ENCODE measurements at regions not wholly inside any gene's neighbourhood (a gene's known extent, or its start where the extent isn't known, plus 50 kb on each side); places are given as distances from the start of the nearest gene placed in this dataset.

DNA sequence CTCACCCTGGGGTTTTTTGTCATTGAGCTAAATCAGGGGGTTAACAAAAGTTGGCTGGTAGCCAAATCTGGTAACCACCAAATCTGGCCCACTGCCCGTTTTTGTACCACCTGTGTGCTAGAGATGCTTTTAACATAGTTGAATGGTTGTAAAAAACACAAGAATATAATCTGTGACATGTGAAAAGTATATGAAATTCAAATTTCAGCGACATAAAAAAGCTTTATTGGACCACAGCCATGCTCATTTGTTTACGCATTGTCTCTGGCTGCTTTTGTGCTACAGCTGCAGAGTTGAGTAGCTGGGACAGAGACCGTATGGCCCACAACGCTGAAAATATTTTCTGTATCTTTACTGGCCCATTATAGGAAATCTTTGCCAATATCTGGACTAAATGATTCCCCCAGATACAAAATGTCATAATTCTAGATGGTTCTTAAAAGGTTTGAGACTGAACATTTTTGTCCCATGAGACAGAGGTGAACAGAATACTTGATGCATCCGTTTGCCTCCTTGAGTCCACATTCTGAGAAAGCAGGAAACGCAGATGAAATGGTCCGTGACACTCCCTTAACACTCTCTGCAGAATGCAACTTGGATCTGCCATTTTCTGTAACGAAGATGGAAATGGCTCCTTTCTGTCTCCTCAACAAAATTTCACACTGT is 120.9 kb upstream of the PDZRN3 start:
- no peak for TF ChIP-seq CEBPB (IDR thresholded peaks at IDR 0.05)
- TF ChIP-seq NFIC (IDR thresholded peaks at IDR 0.05): 0 out of 2 replicates have a peak, but pooled peaks have one; percentile 9

DNA sequence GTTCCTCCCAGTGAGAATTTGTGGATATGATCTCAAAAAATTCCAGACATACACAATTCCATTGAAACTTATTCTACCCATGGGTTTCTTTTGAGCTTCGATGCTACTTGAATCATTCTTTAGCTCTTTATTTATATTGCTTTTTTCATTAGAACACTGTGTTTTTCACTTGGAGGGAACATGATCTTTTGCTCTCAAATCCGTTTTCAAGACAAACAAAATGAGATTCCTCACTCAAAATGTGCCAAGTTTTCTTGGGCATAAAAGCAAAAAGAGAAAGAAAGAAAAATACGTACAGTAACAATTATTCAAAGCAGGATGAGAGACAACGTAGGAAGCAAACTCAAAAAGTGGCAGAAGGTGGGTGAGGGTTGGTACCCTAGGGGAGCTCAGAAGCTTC is 118.8 kb upstream of the PDZRN3 start:
- TF ChIP-seq YY1 (IDR thresholded peaks at IDR 0.05; ENCODE audit: low read depth) (no peak), CREB1 (IDR thresholded peaks at IDR 0.05; ENCODE audit: low read depth) (no peak), EGR1 (IDR thresholded peaks at IDR 0.05) (no peak), TAF1 (IDR thresholded peaks at IDR 0.05; ENCODE audit: low read depth) (no peak), TCF12 (IDR thresholded peaks at IDR 0.05; ENCODE audit: low read depth) (no peak), CEBPB (IDR thresholded peaks at IDR 0.05) (no peak), EP300 (IDR thresholded peaks at IDR 0.05; ENCODE audit: borderline replicate concordance) (no peak), ZBTB7A (IDR thresholded peaks at IDR 0.05; ENCODE audit: low read depth) (no peak), FOXM1 (IDR thresholded peaks at IDR 0.05; ENCODE audit: borderline replicate concordance, low read depth) (no peak), TEAD4 (IDR thresholded peaks at IDR 0.05) (no peak), RAD21 (IDR thresholded peaks at IDR 0.05; ENCODE audit: low read depth) (no peak)
- TF ChIP-seq, protein P1, sequence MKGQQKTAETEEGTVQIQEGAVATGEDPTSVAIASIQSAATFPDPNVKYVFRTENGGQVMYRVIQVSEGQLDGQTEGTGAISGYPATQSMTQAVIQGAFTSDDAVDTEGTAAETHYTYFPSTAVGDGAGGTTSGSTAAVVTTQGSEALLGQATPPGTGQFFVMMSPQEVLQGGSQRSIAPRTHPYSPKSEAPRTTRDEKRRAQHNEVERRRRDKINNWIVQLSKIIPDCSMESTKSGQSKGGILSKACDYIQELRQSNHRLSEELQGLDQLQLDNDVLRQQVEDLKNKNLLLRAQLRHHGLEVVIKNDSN (IDR thresholded peaks at IDR 0.05): no peak
- TF ChIP-seq, protein P2, sequence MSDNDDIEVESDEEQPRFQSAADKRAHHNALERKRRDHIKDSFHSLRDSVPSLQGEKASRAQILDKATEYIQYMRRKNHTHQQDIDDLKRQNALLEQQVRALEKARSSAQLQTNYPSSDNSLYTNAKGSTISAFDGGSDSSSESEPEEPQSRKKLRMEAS (IDR thresholded peaks at IDR 0.05): no peak
- TF ChIP-seq, protein P3, sequence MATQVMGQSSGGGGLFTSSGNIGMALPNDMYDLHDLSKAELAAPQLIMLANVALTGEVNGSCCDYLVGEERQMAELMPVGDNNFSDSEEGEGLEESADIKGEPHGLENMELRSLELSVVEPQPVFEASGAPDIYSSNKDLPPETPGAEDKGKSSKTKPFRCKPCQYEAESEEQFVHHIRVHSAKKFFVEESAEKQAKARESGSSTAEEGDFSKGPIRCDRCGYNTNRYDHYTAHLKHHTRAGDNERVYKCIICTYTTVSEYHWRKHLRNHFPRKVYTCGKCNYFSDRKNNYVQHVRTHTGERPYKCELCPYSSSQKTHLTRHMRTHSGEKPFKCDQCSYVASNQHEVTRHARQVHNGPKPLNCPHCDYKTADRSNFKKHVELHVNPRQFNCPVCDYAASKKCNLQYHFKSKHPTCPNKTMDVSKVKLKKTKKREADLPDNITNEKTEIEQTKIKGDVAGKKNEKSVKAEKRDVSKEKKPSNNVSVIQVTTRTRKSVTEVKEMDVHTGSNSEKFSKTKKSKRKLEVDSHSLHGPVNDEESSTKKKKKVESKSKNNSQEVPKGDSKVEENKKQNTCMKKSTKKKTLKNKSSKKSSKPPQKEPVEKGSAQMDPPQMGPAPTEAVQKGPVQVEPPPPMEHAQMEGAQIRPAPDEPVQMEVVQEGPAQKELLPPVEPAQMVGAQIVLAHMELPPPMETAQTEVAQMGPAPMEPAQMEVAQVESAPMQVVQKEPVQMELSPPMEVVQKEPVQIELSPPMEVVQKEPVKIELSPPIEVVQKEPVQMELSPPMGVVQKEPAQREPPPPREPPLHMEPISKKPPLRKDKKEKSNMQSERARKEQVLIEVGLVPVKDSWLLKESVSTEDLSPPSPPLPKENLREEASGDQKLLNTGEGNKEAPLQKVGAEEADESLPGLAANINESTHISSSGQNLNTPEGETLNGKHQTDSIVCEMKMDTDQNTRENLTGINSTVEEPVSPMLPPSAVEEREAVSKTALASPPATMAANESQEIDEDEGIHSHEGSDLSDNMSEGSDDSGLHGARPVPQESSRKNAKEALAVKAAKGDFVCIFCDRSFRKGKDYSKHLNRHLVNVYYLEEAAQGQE (IDR thresholded peaks at IDR 0.05; ENCODE audit: low read depth): no peak

DNA sequence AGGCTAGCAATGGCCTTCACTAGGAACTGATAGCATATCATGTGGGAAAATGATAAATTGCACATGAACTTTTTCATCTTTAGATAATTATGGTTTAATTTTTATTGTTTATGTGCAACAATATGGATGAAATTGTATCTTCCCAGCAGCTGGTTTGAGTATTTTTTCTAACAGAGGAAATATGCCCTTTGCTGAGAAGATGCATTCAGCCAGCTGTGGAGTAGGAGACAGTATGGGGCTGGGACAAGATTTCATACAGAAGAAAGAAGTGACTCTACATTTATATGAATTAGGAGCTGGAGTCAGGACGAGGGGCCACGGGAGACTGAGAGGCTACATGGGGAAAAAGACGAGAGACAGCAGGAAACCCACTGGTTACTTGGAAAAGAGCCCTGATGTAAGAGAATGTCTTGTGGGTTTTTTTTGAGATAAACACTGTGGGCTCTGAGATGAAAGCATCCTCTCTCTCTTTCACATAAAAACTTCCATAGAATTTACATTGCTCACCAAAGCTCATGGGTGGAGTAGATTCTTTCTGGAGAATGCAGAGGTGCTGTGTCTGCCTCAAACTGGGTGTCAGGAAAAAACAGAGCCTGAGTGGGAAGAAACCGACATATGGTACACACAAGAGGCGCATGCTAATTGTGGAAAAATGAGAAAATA is 115.2 kb upstream of the PDZRN3 start:
- TF ChIP-seq YY1 (IDR thresholded peaks at IDR 0.05; ENCODE audit: low read depth): no peak
- TF ChIP-seq TCF12 (IDR thresholded peaks at IDR 0.05; ENCODE audit: low read depth): no peak
- TF ChIP-seq RAD21 (IDR thresholded peaks at IDR 0.05; ENCODE audit: low read depth): no peak
- no peak for TF ChIP-seq TAF1 (IDR thresholded peaks at IDR 0.05; ENCODE audit: low read depth)
- TF ChIP-seq TEAD4 (IDR thresholded peaks at IDR 0.05): no peak
- no peak for TF ChIP-seq EGR1 (IDR thresholded peaks at IDR 0.05)
- TF ChIP-seq CEBPB (IDR thresholded peaks at IDR 0.05): no peak
- TF ChIP-seq EP300 (IDR thresholded peaks at IDR 0.05; ENCODE audit: borderline replicate concordance): no peak

DNA sequence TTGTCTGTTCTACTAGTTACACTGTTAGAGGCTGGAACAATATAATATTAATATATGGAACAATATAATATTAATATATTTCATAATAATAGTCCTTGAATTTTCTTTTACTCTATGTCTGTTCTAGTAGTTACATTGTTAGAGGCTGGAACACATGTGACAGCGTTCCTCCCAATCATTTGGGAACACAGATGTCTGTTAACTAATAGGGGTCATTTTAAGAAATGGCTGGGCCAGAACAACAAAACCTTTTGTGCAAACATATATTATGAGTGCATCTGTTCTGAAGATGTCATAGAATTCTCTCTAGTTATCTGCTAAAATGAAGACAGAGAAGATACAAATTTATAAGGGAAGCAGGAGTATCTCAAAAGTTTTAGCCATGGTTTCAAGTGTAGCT is 114.0 kb upstream of the PDZRN3 start:
- no peak for TF ChIP-seq YY1 (IDR thresholded peaks at IDR 0.05; ENCODE audit: low read depth)
- TF ChIP-seq TEAD4 (IDR thresholded peaks at IDR 0.05): no peak
- TF ChIP-seq ZBTB7A (IDR thresholded peaks at IDR 0.05; ENCODE audit: low read depth): no peak
- no peak for TF ChIP-seq TAF1 (IDR thresholded peaks at IDR 0.05; ENCODE audit: low read depth)
- no peak for TF ChIP-seq FOXM1 (IDR thresholded peaks at IDR 0.05; ENCODE audit: borderline replicate concordance, low read depth)
- TF ChIP-seq EP300 (IDR thresholded peaks at IDR 0.05; ENCODE audit: borderline replicate concordance): no peak
- no peak for TF ChIP-seq CEBPB (IDR thresholded peaks at IDR 0.05)
- TF ChIP-seq CREB1 (IDR thresholded peaks at IDR 0.05; ENCODE audit: low read depth): no peak
- TF ChIP-seq, protein P1 (IDR thresholded peaks at IDR 0.05): no peak

DNA sequence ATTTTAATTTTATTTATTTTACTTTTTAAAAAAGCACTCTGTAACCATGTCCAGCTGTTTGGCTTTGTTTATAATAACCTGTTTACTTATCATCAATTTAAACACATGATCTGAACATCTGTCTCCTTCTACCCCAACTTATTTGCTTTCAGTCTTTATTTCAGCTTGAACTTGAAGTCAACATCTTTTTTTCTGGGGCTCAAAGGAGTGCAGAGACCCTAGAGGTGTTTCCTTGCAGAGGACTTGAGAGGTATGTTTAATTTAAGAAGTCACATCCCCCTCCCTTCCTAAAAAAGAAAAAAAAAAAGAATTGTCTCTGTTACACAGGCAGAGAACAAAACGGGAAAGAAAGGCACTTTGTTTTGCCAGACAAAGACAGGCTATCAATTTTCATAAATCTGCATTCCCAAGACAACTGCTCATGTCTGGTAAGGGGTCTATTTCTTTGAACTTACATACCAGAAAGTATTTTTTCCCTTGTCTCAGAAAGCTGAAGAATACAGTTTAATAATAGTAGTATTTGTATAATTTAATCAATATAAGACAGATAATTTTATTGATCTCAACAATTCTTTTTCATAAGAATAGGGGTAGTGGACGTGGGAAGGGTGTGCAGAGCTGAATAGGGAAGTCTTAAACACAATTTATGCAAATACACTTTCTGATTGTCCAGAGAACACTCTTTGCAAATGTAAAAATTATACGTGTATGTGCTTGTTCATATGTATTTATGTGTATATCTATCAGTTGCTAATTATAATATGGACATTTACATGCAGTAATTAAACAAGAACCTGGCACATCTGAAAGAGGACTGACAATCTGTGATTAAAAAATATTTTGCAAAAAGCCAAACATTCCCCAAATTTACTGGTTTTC is 109.7 kb upstream of the PDZRN3 start:
- no peak for TF ChIP-seq RAD21 (IDR thresholded peaks at IDR 0.05; ENCODE audit: low read depth)
- no peak for TF ChIP-seq YY1 (IDR thresholded peaks at IDR 0.05; ENCODE audit: low read depth)
- TF ChIP-seq, protein P1 (IDR thresholded peaks at IDR 0.05): no peak
- no peak for TF ChIP-seq ZBTB7A (IDR thresholded peaks at IDR 0.05; ENCODE audit: low read depth)
- TF ChIP-seq FOXM1 (IDR thresholded peaks at IDR 0.05; ENCODE audit: borderline replicate concordance, low read depth): no peak
- no peak for TF ChIP-seq TAF1 (IDR thresholded peaks at IDR 0.05; ENCODE audit: low read depth)
- no peak for TF ChIP-seq TCF12 (IDR thresholded peaks at IDR 0.05; ENCODE audit: low read depth)
- no peak for TF ChIP-seq EGR1 (IDR thresholded peaks at IDR 0.05)

DNA sequence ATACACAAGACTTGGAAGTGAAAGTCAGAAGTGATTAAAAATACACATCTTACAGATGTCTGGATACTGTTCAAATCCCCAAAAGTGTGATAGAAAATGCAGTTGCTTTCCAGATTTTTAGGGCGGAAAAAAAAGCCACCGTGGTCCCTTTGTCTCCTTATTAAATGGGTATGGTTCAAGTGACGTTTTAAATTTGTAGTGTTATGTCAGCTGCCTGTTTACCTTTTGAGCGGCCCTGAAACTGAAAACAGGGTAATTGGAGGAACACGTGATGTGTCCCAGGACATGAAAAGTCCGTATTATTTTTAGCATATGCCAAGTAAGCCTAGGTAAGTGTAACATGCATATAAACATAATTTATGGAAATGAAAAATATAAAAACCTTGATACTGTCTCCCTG is 109.0 kb upstream of the PDZRN3 start:
- TF ChIP-seq CREB1 (IDR thresholded peaks at IDR 0.05; ENCODE audit: low read depth) (no peak), TAF1 (IDR thresholded peaks at IDR 0.05; ENCODE audit: low read depth) (no peak), ZBTB7A (IDR thresholded peaks at IDR 0.05; ENCODE audit: low read depth) (no peak), RAD21 (IDR thresholded peaks at IDR 0.05; ENCODE audit: low read depth) (no peak), TEAD4 (IDR thresholded peaks at IDR 0.05) (no peak)
- TF ChIP-seq, protein P2 (IDR thresholded peaks at IDR 0.05): no peak

All from Ishikawa (cell line).